HG02642 (cell line): ENCODE measurements at regions not wholly inside any gene's neighbourhood (a gene's known extent, or its start where the extent isn't known, plus 50 kb on each side); places are given as distances from the start of the nearest gene placed in this dataset.
"Not testable (repeated sequence)": the region's sequence is repeated elsewhere in the genome, so short reads cannot be mapped to it uniquely, and the experiment has no call there.

Experiments used
- ATAC-seq: cut with Tn5 transposase; IDR thresholded peaks from one replicate; pipeline ENCODE4 v1.9.1; 2021; ENCODE audit warnings: mild to moderate bottlenecking; ENCODE audit not compliant: unreplicated experiment, poor library complexity

DNA sequence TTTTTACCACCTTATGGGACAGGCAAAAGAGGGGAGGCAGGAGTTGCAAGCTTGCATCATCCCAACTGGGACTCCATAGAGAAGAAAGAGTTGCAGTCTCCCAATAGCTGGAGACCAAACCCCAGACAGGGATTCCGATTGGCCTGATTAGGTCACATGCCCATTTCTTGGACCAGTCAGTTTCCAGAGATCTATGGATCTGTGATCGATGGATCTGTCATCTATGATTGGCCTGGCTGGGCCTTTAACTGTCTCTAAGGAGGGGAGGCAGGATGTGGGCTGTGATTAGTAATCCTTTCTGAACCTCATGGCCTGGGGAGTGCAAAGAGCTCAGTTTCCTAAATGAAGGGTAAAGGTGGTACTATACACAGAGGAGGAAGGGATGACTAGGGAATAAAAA, 252.1 kb downstream of the MATN1 start:
- ATAC-seq = no peak

- ATAC-seq = no peak
These were observed 254.0 kb downstream of the MATN1 start for GRCh38 chr1:30469426-30469825.

GRCh38 chr1:30467101-30467500, 256.3 kb downstream of the MATN1 start:
- no peak for ATAC-seq

DNA sequence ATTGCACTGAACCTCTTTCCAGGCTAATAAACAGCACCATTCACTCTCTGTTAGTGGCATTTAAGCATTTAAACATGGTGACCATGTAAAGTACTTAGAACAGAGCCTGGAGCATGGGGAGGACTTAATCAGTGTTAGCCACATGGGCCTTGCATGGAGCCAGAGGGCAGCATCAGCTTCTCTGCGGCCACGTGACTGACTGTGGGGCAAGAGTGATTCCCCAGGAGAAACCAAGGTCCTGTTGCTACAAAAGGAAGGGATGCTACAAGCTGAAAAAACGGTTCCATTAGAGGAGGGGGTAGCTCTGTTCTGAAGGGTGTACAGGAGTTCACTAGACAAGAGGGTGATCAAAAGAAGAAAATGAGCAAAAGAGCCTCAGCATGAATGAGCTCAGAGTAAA, 256.8 kb downstream of the MATN1 start:
- no peak for ATAC-seq

GRCh38 chr1:30466026-30466425, 257.4 kb downstream of the MATN1 start:
- no peak for ATAC-seq

DNA sequence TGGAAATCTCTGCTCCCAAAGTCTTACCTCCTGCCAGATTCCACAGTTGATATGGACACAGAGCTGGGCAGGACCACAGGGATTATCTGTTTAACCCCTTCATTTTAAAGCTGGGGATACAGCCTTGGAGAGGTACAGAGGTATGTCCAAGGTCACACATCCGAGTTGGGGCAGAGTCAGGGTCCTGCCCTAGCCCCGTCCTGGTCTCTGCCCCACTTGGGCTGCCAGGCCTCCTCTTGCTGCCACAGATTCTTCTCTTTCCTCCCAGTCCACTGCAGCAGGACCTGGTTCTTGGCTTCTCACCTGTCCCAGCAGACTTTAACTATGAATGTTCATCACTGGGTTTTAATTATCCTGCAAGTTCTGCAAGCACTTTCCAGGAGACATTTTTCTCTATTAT, 258.3 kb downstream of the MATN1 start:
- ATAC-seq = no peak

DNA sequence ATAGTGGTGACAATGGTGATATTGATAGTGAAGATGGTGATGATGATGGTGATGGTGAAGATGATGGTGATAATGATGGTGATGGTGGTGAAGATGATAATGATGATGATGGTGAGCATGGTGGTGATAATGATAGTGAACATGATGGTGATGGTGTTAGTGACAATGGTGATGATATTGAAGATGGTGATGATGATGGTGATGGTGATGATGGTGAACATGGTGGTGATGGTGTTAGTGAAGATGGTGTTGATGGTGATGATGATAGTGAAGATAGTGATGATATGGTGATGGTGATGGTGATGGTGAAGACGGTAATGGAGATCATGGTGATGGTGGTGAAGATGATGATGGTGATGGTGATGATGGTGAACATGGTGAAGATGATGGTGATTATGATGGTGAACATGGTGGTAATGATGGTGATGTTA, 259.2 kb downstream of the MATN1 start:
- no peak for ATAC-seq

DNA sequence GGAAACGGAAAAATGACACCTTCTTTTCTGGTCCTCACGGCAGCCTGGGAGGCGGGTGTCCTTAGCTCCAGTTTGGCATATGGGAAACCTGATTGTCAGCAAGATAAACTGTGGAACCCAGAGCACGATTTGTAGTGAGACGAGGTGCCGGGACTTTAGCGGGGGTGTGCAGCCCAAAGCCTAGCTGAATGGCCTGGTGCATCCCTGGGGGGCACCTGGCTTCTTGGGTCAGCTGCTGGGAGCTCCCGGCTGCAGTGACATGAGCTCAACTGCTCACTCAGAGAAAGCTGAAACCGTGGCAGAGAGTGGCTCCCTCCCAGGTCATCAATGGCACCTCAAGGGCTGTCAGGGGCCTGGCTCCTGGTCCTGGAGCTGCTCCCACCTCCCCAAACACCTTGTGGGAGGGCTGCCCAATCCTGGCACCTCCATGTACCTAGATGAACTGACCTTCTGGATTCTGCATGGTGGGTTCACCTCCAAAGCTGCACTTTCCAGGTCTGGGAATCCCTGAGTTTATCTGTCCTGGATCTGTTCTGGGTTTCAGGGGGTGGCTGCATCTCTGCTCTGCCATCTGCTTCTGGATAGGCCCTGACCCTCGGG, 260.5 kb downstream of the MATN1 start:
- ATAC-seq = no peak

DNA sequence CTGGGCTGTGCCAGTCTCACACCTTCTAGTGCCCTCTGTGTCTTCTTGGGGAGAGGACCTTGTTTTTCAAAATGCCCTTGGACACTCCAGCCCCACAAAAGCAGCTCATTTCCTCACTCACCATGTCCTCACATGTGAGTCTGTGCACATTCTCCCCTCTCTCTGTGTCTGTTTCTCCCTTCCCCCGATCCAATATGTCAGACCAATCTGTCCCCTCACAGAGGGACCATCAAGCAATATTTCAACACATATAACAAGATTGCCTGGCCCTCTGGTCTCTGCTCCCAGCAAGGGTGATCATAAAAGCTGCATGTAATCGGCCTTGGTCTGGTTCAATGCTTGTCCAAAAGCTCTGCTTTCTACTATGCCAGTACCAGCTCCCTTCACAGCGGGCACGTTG, 261.2 kb downstream of the MATN1 start:
- no peak for ATAC-seq

GRCh38 chr1:30461640-30462039, 261.7 kb downstream of the MATN1 start:
- no peak for ATAC-seq

- no peak for ATAC-seq
These were observed 262.7 kb downstream of the MATN1 start for GRCh38 chr1:30460661-30461060.

DNA sequence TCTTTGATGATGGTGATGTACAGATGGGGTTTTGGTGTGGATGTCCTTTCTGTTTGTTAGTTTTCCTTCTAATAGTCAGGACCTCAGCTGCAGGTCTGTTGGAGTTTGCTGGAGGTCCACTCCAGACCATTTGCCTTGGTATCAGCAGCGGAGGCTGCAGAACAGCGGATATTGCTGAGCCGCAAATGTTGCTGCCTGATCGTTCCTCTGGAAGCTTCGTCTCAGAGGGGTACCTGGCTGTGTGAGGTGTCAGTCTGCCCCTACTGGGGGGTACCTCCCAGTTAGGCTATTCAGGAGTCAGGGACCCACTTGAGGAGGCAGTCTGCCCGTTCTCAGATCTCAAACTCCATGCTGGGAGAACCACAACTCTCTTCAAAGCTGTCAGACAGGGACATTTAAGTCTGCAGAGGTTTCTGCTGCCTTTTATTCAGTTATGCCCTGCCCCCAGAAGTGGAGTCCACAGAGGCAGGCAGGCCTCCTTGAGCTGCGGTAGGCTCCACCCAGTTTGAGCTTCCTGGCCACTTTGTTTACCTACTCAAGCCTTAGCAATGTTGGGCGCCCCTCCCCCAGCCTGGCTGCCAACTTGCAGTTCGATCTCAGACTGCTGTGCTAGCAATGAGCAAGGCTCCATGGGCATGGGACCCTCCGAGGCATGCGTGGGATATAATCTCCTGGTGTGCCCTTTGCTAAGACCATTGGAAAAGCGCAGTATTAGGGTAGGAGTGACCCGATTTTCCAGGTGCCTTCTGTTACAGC, 264.5 kb downstream of the MATN1 start:
- not testable (repeated sequence) for ATAC-seq

DNA sequence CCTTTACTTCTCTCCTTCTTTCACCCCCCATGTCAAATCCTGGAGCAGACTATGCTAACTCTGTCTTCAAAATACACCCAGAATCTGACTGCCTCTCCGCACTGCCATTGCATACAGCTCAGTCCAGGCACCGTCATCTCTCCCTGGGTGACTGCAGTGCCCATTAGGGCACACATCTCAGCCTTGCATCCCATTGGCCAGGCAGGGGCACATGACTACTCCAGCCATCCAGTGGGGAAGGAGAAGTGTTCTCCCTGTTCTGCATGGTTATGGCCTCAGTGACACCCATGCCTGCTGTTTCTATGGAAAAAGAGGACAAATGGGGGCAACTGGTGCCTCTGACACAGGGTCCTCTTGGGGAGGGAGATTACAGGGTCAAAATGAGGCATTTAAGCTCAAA, 270.5 kb downstream of the MATN1 start:
- no peak for ATAC-seq

DNA sequence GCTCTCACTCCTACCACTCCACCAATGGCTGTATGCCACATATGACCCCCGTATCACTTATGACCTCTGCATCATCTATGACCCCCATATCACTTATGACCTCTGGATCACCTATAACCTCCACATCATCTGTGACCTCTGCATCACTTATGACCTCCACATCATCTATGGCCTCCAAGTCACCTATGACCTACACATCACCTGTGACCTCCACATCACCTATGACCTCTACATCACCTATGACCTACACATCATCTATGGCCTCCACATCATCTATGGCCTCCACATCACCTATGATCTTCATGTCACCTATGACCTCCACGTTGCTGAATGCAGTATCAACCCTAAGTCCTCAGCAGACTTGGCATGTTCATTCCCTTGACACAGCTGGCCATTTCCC, 271.2 kb downstream of the MATN1 start:
- ATAC-seq = no peak

GRCh38 chr1:30451532-30452125, 271.8 kb downstream of the MATN1 start:
- ATAC-seq = no peak

DNA sequence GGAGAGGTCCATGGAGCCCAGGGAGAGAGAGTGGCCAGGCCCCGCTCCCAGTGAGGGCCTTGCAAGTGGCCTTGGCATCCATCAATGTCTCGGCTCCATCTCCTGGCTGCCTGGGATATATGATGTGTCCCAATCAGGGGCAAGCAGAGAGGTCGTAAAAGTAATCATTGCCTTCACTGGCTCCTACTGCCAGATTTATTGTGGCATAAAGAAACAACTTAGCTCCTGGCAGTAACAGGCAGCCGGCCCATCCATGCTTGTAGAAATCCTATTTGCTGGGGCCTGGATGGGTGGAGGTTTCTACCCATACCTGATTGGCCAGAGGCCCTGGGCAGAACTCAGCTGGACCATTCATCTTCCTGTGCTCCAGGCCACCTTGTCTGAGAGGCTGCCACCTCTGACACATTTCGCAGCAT, 272.6 kb downstream of the MATN1 start:
- no peak for ATAC-seq

DNA sequence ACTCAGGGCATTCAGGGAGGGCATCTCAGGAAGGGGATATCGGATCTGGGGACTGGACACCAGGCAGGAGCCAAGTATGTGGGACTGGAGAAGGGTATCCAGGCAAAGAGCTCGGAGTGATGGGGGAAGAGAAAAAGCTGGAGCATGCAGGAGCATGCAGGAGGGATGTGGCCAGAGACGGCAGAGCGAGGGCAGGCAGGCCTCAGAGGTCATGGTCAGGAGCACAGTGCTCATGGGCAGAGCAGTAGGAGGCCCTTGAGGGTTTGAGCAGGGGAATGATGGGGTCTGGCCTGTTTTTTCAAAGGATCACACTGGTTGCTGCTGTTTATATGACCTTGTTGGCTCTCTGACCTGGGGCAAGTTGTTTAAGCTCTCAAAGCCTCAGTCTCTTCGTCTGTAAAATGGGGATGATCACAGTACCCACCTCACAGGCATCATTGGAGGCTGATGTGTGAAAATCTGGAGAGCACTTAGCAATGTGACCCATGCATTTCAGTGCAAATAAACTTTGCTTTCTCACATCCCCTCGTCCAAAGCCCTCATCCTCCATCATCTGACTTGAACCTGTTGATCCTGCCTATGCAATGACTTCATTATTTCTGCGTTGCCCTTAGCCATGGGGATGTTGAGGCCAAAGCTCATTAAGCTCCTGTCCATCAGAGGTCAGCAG, 273.1 kb downstream of the MATN1 start:
- no peak for ATAC-seq

DNA sequence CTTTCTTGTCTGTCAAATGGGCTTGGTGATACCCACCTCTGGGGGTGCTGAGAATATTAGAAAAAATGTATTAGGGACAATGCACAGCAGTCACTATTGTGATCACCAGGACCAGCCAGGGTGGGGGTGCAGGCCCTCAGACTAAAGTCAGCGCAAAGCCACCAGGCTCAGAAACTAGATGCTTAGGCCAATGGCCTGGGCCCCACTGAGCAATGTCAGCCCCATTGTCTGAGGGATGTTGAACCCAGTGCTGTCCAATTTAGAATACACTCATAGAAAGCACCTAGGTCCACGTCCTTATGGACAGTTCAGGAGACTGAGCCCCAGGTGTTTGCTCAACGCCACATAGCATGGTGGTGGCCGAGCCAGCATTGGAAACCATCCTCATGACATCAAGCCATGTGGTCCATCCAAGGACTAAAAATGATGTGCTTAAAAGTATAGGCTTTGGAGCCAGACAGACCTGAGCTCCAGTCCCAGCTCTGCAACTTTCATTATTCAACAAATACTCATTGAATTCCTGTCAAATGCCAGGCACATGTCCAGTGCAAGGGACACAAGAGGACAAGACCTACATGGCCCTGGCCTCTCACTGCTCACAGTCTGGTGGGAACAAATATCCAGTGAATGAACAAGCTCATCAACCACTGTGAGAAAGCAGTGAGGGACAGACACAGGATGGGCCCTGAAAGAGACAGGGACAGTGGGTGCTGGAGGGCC, 273.8 kb downstream of the MATN1 start:
- no peak for ATAC-seq

GRCh38 chr1:30449003-30449402, 274.4 kb downstream of the MATN1 start:
- no peak for ATAC-seq

DNA sequence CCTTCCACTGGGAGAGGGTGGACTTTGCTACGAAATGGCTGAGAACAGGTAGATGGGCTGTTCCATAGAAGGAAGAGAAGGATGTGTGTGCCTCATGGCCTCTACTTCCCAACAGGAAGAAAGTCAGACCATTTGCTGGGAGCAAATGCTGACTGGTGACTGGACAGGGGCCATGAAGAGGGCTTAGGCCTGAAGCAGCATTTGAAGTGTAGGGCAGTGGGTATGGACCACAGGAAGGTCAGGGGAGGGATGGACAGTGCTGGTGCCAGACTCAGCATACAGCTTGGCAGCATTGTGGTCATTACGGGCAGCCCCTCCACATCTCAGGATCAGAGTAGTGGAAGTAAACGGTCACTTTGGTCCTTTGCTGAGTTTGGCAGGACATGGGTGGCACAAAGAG, 275.7 kb downstream of the MATN1 start:
- no peak for ATAC-seq

GRCh38 chr1:30447080-30447479, 276.3 kb downstream of the MATN1 start:
- no peak for ATAC-seq
